Endothelial cell of umbilical vein (primary cell): ENCODE measurements at regions not wholly inside any gene's neighbourhood (a gene's known extent, or its start where the extent isn't known, plus 50 kb on each side); places are given as distances from the start of the nearest gene placed in this dataset.

ENCODE experiments used
- BruUV-seq: library from RNA; stranded (reverse); fragments of 400-500 nt; replicated peaks from 2 replicates; lab custom pipeline; 2021; lab: Mats Ljungman, UMichigan
- CTCF ChIA-PET: fragments of 300-600, 350-600 bp; sonication (Branson Sonifier 250); formaldehyde crosslinking; loops from one replicate; lab custom pipeline; 2021; ENCODE audit warnings: antibody characterized with exemption, inconsistent platforms; lab: Charles Lee
- POLR2A ChIA-PET: fragments of 300-600, 350-600 bp; sonication (Branson Sonifier 250); formaldehyde crosslinking; loops from one replicate; lab custom pipeline; 2021; ENCODE audit warnings: antibody characterized with exemption, inconsistent platforms; lab: Charles Lee
- DNase-seq: peaks from one replicate; pipeline ENCODE4 v3.0.0-alpha.2; 2011; ENCODE audit warnings: low read depth, low spot score
- FAIRE-seq: peaks from 2 replicates; lab custom pipeline; 2011; peaks lifted over from hg19 to GRCh38; lab: Jason Lieb, UNC
- H2AFZ ChIP-seq: 2 replicates; pipeline ENCODE4 v1.6.0; 2012; ENCODE audit warnings: low read depth, low read length, control low read depth, inconsistent platforms
- H3K27ac ChIP-seq: 2 replicates; pipeline ENCODE4 v1.5.1; 2011; ENCODE audit warnings: low read depth, mild to moderate bottlenecking, control low read depth, low read length, moderate library complexity; ENCODE audit not compliant: insufficient read depth
- H3K27me3 ChIP-seq, 2 experiments: 2 replicates each; pipeline versions ENCODE4 v1.6.0 to v1.6.1; 2011; ENCODE audit warnings: low read length in 2 of 2, mixed read lengths in 1 of 2; ENCODE audit not compliant: control insufficient read depth in 2 of 2, insufficient read depth in 2 of 2
- H3K36me3 ChIP-seq, 2 experiments: 2 replicates in 1 of 2; 3 replicates in 1 of 2; pipeline ENCODE4 v1.5.1; 2011; ENCODE audit warnings: low read length in 2 of 2, mild to moderate bottlenecking in 1 of 2, moderate library complexity in 1 of 2; ENCODE audit not compliant: control insufficient read depth in 2 of 2, insufficient read depth in 2 of 2; ENCODE audit errors: extremely low read depth in 1 of 2
- H3K4me1 ChIP-seq: 3 replicates; pipeline ENCODE4 v1.5.1; 2011; ENCODE audit warnings: mild to moderate bottlenecking, low read length; ENCODE audit not compliant: control insufficient read depth, insufficient read depth; ENCODE audit errors: extremely low read depth
- H3K4me2 ChIP-seq: 2 replicates; pipeline ENCODE4 v1.6.1; 2011; ENCODE audit warnings: low read length, control low read depth, mixed read lengths; ENCODE audit not compliant: insufficient read depth
- H3K4me3 ChIP-seq, 3 experiments: fragments of 200-600 bp in 1 of 3; sonication (generic), shearing (Covaris generic) in 1 of 3; replicated peaks in 1 of 3; 2 replicates each; pipeline ENCODE4 v1.5.1; 2011 to 2016; ENCODE audit warnings: control low read depth in 3 of 3, low read length in 3 of 3, mild to moderate bottlenecking in 2 of 3, inconsistent platforms in 1 of 3, low read depth in 1 of 3, moderate library complexity in 1 of 3; ENCODE audit not compliant: insufficient read depth in 1 of 3
- H3K79me2 ChIP-seq: 2 replicates; pipeline ENCODE4 v1.6.0; 2012; ENCODE audit warnings: low read length, inconsistent platforms; ENCODE audit not compliant: control insufficient read depth, insufficient read depth
- H3K9ac ChIP-seq: replicated peaks from 2 replicates; pipeline ENCODE3; 2011; ENCODE audit warnings: low read length, control low read depth; ENCODE audit not compliant: insufficient read depth; ENCODE audit errors: extremely low read depth
- H3K9me1 ChIP-seq: replicated peaks from 3 replicates; pipeline ENCODE4 v1.6.0; 2011; ENCODE audit warnings: mild to moderate bottlenecking, low read length; ENCODE audit not compliant: control insufficient read depth, insufficient read depth; ENCODE audit errors: extremely low read depth
- H3K9me3 ChIP-seq: replicated peaks from 2 replicates; pipeline ENCODE4 v1.5.1; 2012; ENCODE audit warnings: low read length, inconsistent platforms; ENCODE audit not compliant: control insufficient read depth, insufficient read depth
- H4K20me1 ChIP-seq: replicated peaks from 2 replicates; pipeline ENCODE3; 2011; ENCODE audit warnings: mild to moderate bottlenecking, low read length; ENCODE audit not compliant: control insufficient read depth, insufficient read depth; ENCODE audit errors: extremely low read depth
- CTCF ChIP-seq, 2 donors: IDR thresholded peaks; 1 replicate in 1 of 2; 2 replicates in 1 of 2; pipeline ENCODE4 v1.5.1; 2011; ENCODE audit warnings: low read length in 2 of 2, mild to moderate bottlenecking in 2 of 2, moderate library complexity in 2 of 2, control low read depth in 1 of 2, inconsistent platforms in 1 of 2, low read depth in 1 of 2; ENCODE audit not compliant: insufficient read depth in 1 of 2; ENCODE audit errors: extremely low read depth in 1 of 2
- EZH2 ChIP-seq: IDR thresholded peaks from 2 replicates; pipeline ENCODE4 v1.6.1; 2012; ENCODE audit warnings: borderline replicate concordance, low read depth, mild to moderate bottlenecking, moderate library complexity, low read length, inconsistent platforms; ENCODE audit not compliant: severe bottlenecking
- FOS ChIP-seq: IDR thresholded peaks from 2 replicates; pipeline ENCODE4 v1.6.1; 2011; ENCODE audit warnings: mild to moderate bottlenecking, low read length, moderate library complexity, borderline replicate concordance; ENCODE audit not compliant: insufficient read depth
- GATA2 ChIP-seq: IDR thresholded peaks from 2 replicates; pipeline ENCODE4 v1.7.0; 2011; ENCODE audit warnings: low read depth, mild to moderate bottlenecking, moderate library complexity, mixed read lengths, low read length; ENCODE audit not compliant: insufficient read length, insufficient read depth
- JUN ChIP-seq: IDR thresholded peaks from 2 replicates; pipeline ENCODE4 v1.6.1; 2011; ENCODE audit warnings: borderline replicate concordance, low read depth; ENCODE audit not compliant: insufficient read length, insufficient read depth
- MAX ChIP-seq: IDR thresholded peaks from 2 replicates; pipeline ENCODE4 v1.6.1; 2011; ENCODE audit not compliant: insufficient read depth, insufficient read length
- MYC ChIP-seq: IDR thresholded peaks from one replicate; pipeline ENCODE4 v1.6.1; 2011; ENCODE audit warnings: mild to moderate bottlenecking, low read depth, low read length
- POLR2A ChIP-seq: IDR thresholded peaks from 2 replicates; pipeline ENCODE4 v1.6.1; 2012; ENCODE audit warnings: low read depth, mild to moderate bottlenecking, control low read depth, low read length
- POLR2AphosphoS5 ChIP-seq: IDR thresholded peaks from 2 replicates; pipeline ENCODE4 v1.6.1; 2012; ENCODE audit warnings: low read depth, mild to moderate bottlenecking, control low read depth, low read length, moderate library complexity; ENCODE audit not compliant: insufficient read depth
- dilution Hi-C: fragments of 300-500 bp; cut with MboI; formaldehyde crosslinking; loops from one replicate; pipeline ENCODE4 v1.15.0; 2019; ENCODE audit warnings: low sequenced_read_pairs; ENCODE audit not compliant: extremely low pct_ligation_motif_present
- intact Hi-C: fragments of 100-400 bp; cut with micrococcal nuclease; formaldehyde crosslinking; loops from one replicate; pipeline ENCODE4 v1.10.0; 2022

GRCh38 chr3:104907507-104907906 lies 459.2 kb upstream of the ALCAM start:
- DNase-seq: peak; percentile 89
- peak overlapping the region; percentile 99 for H3K27ac ChIP-seq
- H3K27me3 ChIP-seq: no peaks in the 10 kb centered on the region
- H4K20me1 ChIP-seq: no peaks in the 10 kb centered on the region
- H3K9me3 ChIP-seq: peaks cover 3% of the 10 kb centered on the region
- H3K9ac ChIP-seq: peak overlapping the region; percentile 86
- dilution Hi-C loops (no loop called here), intact Hi-C loops (loop anchor here (5.0 kb wide), 1 partner anchor 610 kb away; no protein-coding TSS in a partner anchor)
- no TSS peak for BruUV-seq
- ChIA-PET POLR2A (interaction anchor here (1.3 kb wide), 1 partner anchor 458 kb away, joined by 3 read pairs; no protein-coding TSS in a partner anchor), CTCF (interaction anchor here (1.4 kb wide), 1 partner anchor 9 kb away, joined by 3 read pairs; no protein-coding TSS in a partner anchor)
- H3K4me2 ChIP-seq: peak overlapping the region; percentile 70
- H3K4me1 ChIP-seq: peaks cover 29% of the 10 kb centered on the region
- peak overlapping the region in 1 of 3 experiments; percentile 11 for H3K4me3 ChIP-seq
- H2AFZ ChIP-seq: no peak overlapping the region
- H3K9me1 ChIP-seq: no peaks in the 10 kb centered on the region
- peak; percentile 47 for TF ChIP-seq GATA2
- peak; percentile 96 for TF ChIP-seq JUN
- TF ChIP-seq CTCF (IDR thresholded peaks at IDR 0.05; ENCODE audit: extremely low read depth in 1 of 2, insufficient read depth in 1 of 2, low read depth in 1 of 2, low read length in 2 of 2): no peak
- TF ChIP-seq FOS: peak; percentile 69
- no peak for TF ChIP-seq EZH2
- TF ChIP-seq MAX: no peak
- TF ChIP-seq POLR2A: peak; percentile 25
- TF ChIP-seq MYC: no peak
- peak; percentile 78 for TF ChIP-seq POLR2AphosphoS5
- no peaks in the 10 kb centered on the region for H3K36me3 ChIP-seq
- peaks cover 19% of the 10 kb centered on the region for H3K79me2 ChIP-seq
- FAIRE-seq: peak; percentile 80
